GM18520 (cell line): ENCODE measurements at regions not wholly inside any gene's neighbourhood (a gene's known extent, or its start where the extent isn't known, plus 50 kb on each side); places are given as distances from the start of the nearest gene placed in this dataset.
"Not testable (repeated sequence)": the region's sequence is repeated elsewhere in the genome, so short reads cannot be mapped to it uniquely, and the experiment has no call there.

Experiments
- ATAC-seq: cut with Tn5 transposase; IDR thresholded peaks from one replicate; pipeline ENCODE4 v1.9.1; 2021; ENCODE audit not compliant: unreplicated experiment

- ATAC-seq = not testable (repeated sequence)
Measured at GRCh38 chr1:228796945-228797344, 61.7 kb downstream of the RHOU start.

GRCh38 chr1:228798035-228798434 is 62.8 kb downstream of the RHOU start:
- ATAC-seq = no peak

DNA sequence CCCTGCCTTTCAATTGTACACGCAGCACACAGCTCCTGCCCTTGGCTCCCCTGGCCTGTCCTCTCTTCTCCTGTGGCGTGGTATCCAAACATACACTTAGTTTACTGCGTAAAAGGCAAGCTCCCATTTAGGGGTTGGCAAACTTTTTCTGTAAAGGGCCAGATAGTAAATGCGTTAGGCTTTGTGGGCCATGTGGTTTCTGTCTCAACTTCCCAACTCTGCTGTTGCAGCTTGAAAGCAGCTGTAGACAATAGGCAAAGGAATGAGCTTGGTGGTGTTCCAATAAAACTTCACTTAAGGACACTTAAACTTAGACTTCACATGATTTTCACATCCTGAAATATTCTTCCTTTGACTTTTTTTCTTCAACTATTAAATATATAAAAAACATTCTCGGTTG is 63.3 kb downstream of the RHOU start:
- ATAC-seq = no peak

- ATAC-seq = no peak
Measured at GRCh38 chr1:228799924-228800323, 64.6 kb downstream of the RHOU start.

- no peak for ATAC-seq
Measured at GRCh38 chr1:228801068-228801467, 65.8 kb downstream of the RHOU start.

GRCh38 chr1:228802386-228803220 is 67.3 kb downstream of the RHOU start:
- ATAC-seq = no peak

DNA sequence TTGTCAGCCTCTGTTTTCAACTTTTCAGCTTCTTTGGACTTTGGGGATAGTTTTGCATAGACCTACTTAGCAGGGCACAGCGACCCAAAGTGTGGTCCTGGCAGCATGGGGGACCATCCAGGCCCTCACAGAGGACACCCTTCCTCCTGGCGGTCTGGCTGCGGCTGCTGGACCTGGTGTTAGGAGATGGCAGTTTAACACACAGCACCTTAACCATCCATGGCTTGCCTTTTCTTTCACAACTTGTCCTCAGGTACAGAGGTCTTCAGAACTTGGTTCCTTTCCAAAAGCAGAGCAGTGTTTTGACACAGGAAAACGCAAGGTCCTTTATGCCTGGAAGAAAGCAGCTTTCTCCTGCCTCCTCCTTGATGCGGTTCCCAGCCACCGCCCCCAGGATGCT is 68.1 kb downstream of the RHOU start:
- ATAC-seq = no peak

DNA sequence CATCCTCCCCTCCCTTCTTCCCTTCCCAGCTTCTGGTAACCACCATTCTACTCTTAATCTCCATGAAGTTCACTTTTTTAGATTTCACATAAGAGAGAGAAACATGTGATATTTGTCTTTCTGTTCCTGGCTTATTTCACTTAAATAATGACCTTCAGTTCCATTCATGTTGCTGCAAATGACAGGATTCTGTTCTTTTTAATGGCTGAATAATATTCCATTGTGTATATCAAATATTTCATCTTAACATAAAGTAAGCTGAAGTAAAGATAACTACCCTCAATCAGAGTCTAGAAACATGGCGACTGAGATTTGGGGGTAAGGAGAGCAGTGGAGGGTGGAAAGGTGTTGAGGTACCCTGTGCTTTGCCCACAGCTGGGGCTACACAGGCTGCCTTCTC is 68.9 kb downstream of the RHOU start:
- ATAC-seq = no peak

DNA sequence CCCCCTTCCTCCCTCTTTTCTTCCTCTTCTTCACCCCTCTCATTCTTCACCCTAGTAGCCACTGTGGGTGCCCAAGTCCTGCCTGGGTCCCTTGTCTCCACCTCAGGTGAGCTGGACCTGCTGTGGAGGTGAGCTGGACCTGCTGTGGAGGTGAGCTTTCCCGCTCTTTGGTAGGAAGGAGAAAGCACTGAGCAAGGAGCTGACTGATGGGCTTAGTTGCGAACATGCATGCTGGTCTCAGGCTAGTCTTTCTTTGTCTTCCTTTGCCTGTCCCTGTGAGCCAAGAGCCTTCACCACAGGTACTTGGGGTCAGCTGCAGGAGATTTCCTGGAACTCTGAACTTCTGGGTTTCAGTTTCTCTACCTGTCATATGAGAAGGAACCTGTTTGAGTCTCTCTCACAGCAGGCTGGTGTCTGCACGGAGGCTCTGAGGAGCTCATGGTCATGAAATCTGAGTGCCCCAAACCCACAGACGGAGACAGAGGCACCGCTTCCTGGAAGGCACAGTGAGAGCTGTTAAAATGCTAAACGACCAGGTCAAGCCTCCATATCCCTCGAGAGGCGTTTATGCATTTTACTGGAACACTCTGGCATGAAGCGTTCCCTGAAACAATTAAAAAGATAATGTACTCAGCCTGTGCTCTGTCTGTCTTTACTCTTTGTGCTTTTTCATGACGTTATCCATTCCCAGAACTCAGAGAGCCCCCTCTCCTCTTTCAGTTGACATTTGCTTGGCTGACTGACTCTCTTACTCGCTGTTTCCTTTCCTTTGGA is 69.5 kb downstream of the RHOU start:
- no peak for ATAC-seq

GRCh38 chr1:228807904-228808605 is 72.8 kb downstream of the RHOU start:
- ATAC-seq = no peak

DNA sequence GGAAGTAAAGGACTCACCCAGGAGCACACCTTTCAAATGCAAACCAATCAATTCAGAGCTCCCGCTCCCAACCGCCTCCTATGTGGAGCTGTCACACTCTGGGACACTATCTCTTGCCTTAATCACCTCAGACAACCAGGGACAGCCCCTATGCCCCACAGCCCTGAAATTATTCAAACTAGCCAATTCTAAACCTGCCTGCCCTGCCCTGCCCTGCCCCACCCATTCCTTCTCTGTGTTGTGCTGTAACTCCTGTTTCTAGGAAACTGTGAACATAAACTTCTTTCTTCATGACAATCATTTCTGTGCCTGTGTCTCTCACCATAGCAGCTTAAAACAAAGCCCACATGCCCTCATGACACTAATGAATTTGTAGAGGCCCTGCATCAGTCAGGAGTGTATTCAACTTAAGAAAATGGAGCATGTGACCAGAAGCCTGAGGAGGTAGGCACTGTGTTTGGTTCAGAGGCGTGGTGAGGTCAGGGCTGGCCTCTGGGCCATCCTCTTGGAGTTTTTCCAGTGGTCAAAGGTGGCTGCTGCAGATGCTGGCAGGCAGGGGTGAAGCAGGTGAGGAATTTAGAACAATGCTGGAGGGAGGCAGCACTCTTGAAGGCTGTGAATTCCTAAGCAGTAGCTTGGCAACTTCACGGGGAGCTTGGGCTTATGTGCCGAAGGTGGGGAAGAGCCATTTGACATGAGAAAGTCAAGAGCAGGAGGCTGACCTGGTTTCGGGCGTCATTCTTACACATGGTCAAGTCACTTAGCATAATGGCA is 74.5 kb downstream of the RHOU start:
- ATAC-seq = no peak

- ATAC-seq = no peak
Measured at GRCh38 chr1:228810395-228810758, 75.1 kb downstream of the RHOU start.

DNA sequence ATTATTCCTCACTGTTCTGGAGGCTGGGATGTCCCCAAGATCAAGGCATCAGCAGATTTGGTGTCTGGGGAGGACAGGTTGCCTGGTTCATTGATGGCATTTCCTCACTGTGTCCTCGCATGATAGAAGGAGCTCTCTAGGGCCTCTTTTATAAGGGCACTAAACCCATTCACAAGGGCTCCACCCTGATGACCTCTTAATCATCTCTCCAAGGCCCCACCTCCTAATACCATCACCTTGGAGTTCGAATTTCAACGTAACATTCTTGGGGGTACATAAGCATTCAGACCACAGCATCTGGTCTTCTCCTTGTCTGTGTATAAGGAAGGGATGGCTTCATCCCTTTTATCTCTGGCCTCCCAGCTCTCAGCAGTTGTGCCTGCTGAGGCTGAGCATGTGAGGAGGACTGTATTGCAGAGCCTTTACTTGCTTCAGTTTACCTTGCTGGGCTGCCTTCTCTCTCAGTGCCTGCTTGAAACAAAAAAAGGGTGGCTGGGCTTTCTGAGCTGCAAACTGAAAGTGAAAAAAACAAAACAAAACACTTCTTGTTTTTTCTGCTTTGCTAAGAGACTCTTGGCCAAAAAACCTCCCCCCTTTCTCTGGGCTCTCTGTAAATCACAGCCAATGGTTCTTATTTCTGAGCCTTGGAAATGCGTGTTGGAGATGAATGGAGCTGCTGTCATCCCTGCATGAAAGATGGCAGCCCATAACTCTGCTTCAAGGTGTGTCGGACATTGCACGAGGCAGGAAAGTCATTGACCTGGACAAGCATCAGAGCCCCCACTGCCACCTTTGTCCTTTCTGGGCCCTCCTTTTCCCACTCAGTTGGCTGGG is 75.8 kb downstream of the RHOU start:
- no peak for ATAC-seq

DNA sequence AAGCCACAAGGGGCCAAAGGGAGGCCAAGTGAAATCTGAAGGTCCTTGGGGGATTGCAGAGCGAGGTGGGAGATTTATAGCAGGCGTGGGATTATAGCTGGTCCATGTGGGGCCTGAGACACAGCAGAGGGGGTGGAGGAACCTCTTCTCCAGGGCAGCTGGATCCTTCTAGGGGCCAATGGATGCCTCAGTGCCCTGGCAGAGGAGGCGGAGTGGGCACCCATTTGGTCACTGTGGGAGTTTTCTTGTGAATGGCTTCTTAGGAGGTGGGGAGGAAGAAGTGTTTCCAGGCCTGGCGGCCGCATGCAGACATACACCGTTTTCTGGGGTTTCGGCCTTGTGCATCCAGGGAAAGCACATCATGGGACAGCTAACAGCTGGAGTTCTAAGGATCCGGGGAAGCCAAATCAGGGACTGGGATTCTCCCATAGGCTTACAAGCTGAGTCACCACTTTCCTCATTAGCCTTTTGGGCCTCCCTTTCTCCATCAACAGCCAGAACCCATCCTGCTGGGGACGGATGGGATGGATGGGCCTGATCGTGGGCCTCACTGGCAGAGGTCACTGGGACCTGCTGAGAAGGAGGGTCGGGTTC is 76.5 kb downstream of the RHOU start:
- no peak for ATAC-seq

DNA sequence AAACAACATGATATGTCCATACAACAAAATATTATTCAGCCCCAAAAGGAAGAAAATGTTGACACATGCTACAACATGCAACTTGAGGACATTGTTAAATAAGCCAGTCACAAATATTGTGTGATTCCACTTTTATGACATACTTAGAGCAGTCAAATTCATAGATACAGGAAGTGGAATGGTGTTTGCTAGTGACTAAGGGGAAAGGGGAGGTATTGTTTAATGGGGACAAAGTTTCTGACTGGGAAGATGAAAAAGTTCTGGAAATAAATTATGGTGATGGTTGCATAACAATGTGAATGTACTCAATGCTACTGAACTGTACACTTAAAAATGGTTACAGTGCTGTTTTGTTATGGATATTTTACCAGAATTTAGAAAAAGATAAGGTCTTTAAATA is 77.7 kb downstream of the RHOU start:
- no peak for ATAC-seq

DNA sequence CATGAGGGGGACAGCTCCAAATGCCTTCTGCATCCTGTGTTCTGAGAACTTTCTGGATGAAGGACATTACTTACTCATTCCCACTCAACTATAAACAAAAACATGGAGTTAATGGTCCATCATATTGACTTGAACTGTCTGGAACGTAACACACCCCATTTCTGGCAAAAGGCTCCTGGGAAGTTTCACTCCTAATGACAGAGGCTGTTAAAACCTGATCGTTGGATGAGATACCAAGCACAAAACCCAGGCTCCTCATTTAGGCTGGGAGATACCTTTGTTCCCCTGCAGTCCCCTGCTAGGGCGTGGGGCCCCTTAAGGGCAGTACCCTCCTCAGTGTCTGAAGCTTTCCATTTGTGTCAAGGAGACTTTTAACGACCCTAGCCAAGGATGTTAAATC is 78.9 kb downstream of the RHOU start:
- ATAC-seq = no peak

GRCh38 chr1:228818296-228818695 is 83.0 kb downstream of the RHOU start:
- no peak for ATAC-seq

- no peak for ATAC-seq
Measured at GRCh38 chr1:228818928-228819630, 83.8 kb downstream of the RHOU start.

DNA sequence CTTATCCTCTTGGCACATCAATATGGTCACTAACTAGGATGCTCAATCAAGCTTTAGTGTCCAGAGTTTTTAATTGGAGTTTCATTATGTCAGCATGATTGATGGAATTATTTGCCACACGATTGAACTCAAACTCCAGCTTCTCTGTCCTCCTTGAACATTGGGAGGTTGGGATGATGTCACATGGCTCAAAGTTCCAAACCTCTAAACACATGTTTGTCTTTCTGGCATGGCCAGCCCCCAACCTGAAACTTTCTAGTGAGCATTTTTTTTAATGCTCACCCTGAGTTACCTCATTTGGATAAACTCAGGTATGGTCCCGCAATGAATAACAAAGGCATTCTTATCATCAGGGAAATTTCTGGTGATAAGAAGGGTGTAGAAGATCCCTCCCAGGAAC is 86.0 kb downstream of the RHOU start:
- no peak for ATAC-seq
